ENCODE measurements at regions not wholly inside any gene's neighbourhood (a gene's known extent, or its start where the extent isn't known, plus 50 kb on each side); places are given as distances from the start of the nearest gene placed in this dataset.

DNA sequence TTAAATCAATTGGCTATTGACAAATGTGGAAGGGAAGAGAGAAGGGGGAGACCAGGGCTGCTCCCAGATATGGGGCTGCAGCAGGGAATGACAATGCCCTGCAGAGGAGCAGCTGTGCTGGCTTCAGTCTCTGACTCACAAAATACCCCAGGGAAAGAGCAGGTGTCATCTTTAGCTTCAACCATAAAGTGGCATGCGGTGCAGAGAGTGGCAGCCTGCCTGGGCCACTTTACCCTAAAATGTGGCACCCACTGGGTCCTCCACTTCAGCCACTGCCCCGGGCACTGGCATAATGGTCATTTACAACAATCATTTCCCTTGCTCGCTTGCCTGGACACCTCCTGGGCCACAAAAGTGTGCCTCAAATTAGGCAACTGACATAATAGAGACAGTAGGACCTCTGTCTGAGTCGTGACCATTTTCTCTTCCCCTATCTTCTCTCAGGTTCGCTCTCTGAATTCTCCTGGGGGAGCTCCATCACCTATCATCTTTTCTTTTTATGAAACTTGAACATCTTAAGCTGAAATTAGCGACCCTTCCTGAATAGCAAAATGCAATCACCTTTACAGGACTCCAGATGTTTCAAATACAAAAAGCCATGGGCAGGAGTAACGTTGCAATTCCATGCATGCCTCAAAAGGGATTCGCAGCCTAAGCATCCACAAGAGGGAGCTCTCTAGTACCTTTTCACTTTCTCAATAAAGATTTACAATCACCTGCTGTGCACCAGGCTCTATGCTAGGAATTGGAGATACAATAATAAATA lies 179.9 kb upstream of the ATF7IP start:
- Mint-ChIP-seq H3K9me3 (peaks cover 4 to 5% of the 10 kb centered on the region in 2 experiments), H3K27ac (peak overlapping the region in 1 of 3 experiments; percentile 33; a peak in 1 of 7 replicates), H3K27me3 (ENCODE audit: low read depth) (peaks cover 3% of the 10 kb centered on the region; the same call in 1 of the 2 replicates), H3K36me3 (ENCODE audit: insufficient read depth in 1 of 3, low read depth in 3 of 3) (no peaks in the 10 kb centered on the region), H3K4me3 (no peak overlapping the region), H3K4me1 (peaks cover 7 to 9% of the 10 kb centered on the region in 2 experiments)
- Histone ChIP-seq H3K9me3 (ENCODE audit: control insufficient read depth, low read depth, low read length) (no peaks in the 10 kb centered on the region), H3K79me2 (ENCODE audit: insufficient read depth, low read length) (no peaks in the 10 kb centered on the region), H3K18ac (ENCODE audit: insufficient read length, low read depth, low read length) (no peak overlapping the region), H3K79me1 (ENCODE audit: insufficient read depth, low read depth, low read length, poor library complexity, severe bottlenecking) (no peaks in the 10 kb centered on the region), H3K56ac (ENCODE audit: insufficient read length, low read depth, low read length) (no peak overlapping the region), H3K27ac (ENCODE audit: insufficient read length, low read depth, low read length) (no peak overlapping the region), H2AFZ (ENCODE audit: low read length) (peak overlapping the region; percentile 82), H3K27me3 (ENCODE audit: insufficient read depth, low read length) (no peaks in the 10 kb centered on the region), H3K4ac (ENCODE audit: low read depth, low read length) (no peak overlapping the region), H4K91ac (ENCODE audit: insufficient read length, low read depth, low read length) (peak overlapping the region; percentile 57), H2BK120ac (ENCODE audit: low read depth, low read length, poor library complexity, severe bottlenecking) (no peak overlapping the region), H3K14ac (ENCODE audit: insufficient read depth, low read length) (no peak overlapping the region; the same call in 1 of the 2 replicates), H3K4me1 (ENCODE audit: insufficient read depth, low read length) (no peaks in the 10 kb centered on the region), H3K4me2 (ENCODE audit: insufficient read depth, insufficient read length, low read length) (no peak overlapping the region), H3K23ac (ENCODE audit: insufficient read length, low read depth, low read length) (no peak overlapping the region), H2BK12ac (ENCODE audit: insufficient read length, low read depth, low read length) (no peak overlapping the region), H2AK5ac (ENCODE audit: insufficient read length, low read length) (no peak overlapping the region), H2BK5ac (ENCODE audit: insufficient read length, low read length) (no peak overlapping the region), H4K20me1 (ENCODE audit: control insufficient read depth, insufficient read depth, insufficient read length) (no peaks in the 10 kb centered on the region), H2BK15ac (ENCODE audit: low read depth, low read length) (peak overlapping the region; percentile 96; the same call in 1 of the 2 replicates), H4K8ac (replicated peaks; ENCODE audit: insufficient read length, low read depth, low read length) (no peak overlapping the region), H4K5ac (ENCODE audit: insufficient read length, low read depth, low read length) (no peak overlapping the region), H3K23me2 (ENCODE audit: insufficient read length, low read depth, low read length, poor library complexity, severe bottlenecking) (no peaks in the 10 kb centered on the region), H3T11ph (ENCODE audit: low read length) (no peak overlapping the region), H3K9ac (ENCODE audit: extremely low read depth, insufficient read length, low read length) (no peak overlapping the region), H2BK20ac (ENCODE audit: low read depth, low read length, poor library complexity, severe bottlenecking) (no peak overlapping the region)
- peak; percentile 67 for DNase-seq
- TF ChIP-seq, protein P1, sequence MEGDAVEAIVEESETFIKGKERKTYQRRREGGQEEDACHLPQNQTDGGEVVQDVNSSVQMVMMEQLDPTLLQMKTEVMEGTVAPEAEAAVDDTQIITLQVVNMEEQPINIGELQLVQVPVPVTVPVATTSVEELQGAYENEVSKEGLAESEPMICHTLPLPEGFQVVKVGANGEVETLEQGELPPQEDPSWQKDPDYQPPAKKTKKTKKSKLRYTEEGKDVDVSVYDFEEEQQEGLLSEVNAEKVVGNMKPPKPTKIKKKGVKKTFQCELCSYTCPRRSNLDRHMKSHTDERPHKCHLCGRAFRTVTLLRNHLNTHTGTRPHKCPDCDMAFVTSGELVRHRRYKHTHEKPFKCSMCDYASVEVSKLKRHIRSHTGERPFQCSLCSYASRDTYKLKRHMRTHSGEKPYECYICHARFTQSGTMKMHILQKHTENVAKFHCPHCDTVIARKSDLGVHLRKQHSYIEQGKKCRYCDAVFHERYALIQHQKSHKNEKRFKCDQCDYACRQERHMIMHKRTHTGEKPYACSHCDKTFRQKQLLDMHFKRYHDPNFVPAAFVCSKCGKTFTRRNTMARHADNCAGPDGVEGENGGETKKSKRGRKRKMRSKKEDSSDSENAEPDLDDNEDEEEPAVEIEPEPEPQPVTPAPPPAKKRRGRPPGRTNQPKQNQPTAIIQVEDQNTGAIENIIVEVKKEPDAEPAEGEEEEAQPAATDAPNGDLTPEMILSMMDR (conservative IDR thresholded peaks at IDR 0.05) = peak; percentile 90
- no CpG with 5 or more reads among the region's 8 CpGs for WGBS (ENCODE audit: extremely low coverage, insufficient read length, low lambda C conversion rate)
